GM18873 (cell line): ENCODE measurements at regions not wholly inside any gene's neighbourhood (a gene's known extent, or its start where the extent isn't known, plus 50 kb on each side); places are given as distances from the start of the nearest gene placed in this dataset.
A peak's percentile ranks its signal among the peaks of the same experiment; 100 is the strongest.

Experiments used
- ATAC-seq: cut with Tn5 transposase; IDR thresholded peaks from one replicate; pipeline ENCODE4 v1.9.1; 2021; ENCODE audit warnings: mild to moderate bottlenecking, moderate library complexity, moderate number of reproducible peaks; ENCODE audit not compliant: unreplicated experiment, low FRiP score

DNA sequence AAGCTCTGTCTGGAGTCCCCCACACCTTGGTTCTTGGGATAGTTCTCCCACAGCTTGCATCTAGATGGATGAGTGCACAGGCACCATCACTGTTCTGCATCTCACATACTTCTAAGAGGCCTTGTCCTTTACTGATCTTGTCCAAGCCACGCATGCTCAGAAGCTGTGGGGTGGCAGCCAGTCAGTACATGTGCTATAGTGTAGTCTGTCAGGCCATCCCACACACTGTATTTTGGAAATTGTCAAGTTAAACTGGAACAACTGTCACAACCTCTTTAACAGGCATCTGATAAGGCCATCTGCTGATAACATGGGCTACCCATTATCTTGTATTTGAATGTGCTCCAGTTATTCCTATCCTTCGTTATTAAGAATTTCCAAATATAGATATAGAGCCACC, 296.5 kb upstream of the AZI2 start:
- ATAC-seq = no peak

DNA sequence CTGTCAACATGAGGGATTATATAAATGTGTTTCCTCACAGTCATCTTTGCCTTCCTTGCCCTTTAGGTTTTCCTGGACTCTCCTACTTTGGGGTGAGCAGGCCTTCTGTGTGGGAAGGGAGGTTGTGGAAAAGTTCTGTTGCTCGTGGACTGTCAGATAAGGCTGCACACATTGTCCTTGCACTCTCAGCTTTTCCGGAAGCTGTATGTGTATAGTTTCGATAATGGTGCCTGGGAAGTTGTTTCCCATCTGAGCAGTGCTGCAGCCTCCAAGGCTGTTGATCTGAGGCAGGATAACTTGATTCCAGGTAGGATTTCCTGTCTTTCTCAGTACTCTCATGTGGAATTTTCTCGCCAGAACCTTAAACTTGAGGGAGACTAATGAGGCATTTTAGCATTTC, 297.8 kb upstream of the AZI2 start:
- no peak for ATAC-seq

DNA sequence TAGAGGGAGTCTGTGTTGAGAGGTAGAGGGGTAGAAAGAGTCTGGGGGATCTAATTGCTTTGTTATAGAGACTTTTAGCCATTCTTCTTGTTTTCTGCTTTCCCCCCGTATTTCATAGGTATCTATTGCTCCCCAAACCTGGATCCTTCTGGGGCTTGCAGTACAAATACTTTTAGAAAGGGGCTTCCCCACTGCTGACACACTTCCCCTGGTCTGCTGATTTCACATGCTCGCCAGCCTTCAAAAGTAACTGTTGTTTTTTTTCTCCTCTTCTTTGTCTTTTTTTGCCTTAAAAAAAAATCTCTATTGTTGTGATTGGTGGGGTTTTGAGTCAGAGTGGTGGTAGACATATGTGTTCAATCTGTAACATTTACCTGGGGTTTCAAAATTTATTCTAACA, 300.6 kb upstream of the AZI2 start:
- ATAC-seq = no peak

GRCh38 chr3:28651159-28651558, 302.5 kb upstream of the AZI2 start:
- no peak for ATAC-seq

DNA sequence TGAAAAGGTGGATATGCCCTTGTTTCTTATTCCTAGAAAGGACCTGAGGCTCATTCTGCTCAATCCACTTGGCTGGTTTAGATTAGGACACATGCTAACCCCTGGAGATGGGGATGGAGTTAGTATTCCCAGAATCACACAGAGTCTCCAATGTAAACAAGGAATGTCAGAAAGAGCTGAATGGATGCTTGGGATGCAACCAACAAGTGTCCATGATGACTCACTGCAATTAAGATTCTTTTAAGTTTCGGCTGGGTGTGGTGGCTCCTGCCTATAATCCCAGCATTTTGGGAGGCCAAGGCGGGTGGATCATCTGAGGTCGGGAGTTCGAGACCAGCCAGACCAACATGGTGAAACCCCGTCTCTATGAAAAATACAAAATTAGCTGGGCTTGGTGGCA, 315.5 kb upstream of the AZI2 start:
- no peak for ATAC-seq

- peak; percentile 90 for ATAC-seq
Observed at GRCh38 chr3:28667646-28668621, 319.3 kb upstream of the AZI2 start.

DNA sequence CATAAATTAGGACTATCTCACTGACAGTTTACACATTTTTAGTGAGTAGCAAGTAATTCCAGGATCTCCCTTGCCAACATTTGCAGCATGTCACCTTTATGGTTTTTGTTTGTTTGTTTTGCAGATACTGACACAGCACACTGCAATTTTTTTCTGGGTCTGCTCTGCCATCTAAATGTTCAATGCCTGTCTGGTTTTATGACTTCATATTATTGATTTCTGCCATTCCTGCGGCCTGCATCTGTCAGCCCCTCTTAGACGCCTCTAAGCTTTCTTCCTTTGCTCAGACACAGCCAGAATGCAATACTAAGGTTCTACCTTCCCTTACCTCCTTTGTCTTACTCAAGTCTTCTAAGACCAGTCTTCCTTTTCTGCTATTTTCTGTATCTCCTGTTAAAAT, 321.2 kb upstream of the AZI2 start:
- ATAC-seq = no peak

GRCh38 chr3:28672406-28672805, 323.8 kb upstream of the AZI2 start:
- no peak for ATAC-seq

DNA sequence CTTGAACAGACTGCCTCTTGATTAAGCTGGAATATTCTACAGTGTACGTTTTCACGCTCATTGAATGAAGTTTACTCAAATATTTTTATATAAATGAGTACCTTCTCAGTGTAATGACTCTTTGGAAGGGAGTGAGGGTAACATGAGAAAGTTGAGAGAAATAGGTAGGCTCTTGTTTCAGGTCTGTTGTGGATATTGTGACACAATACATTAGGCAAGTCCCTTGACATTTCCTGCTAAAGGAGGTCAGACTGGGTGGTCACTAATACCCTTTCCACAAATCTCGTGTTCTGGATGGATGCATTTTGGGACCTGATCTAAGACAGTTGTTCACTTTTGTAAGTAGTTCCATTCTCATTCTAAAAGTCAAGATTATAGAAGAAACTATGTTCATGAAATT, 324.8 kb upstream of the AZI2 start:
- ATAC-seq = no peak

GRCh38 chr3:28674212-28674611, 325.6 kb upstream of the AZI2 start:
- ATAC-seq = no peak

GRCh38 chr3:28677581-28677980, 329.0 kb upstream of the AZI2 start:
- no peak for ATAC-seq

DNA sequence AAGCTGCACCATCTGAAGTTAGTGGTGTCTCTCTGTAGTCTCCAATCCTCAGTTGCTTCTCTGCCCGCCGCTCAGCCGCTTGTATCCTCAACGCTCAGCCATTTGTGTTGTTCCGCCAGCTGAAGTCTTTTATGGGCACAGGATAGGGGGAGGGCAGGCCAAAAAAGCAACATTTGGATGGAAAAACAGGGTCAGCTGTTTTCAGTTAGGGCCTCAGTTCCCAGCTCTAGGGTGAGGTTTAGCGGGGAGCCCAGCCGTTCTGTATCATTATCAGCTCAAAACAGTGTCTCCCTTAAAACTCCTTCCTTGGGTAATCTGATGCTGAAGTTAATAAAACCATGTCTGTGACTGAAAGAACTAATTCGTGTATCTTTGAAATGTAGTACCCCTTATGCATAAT, 329.5 kb upstream of the AZI2 start:
- no peak for ATAC-seq

DNA sequence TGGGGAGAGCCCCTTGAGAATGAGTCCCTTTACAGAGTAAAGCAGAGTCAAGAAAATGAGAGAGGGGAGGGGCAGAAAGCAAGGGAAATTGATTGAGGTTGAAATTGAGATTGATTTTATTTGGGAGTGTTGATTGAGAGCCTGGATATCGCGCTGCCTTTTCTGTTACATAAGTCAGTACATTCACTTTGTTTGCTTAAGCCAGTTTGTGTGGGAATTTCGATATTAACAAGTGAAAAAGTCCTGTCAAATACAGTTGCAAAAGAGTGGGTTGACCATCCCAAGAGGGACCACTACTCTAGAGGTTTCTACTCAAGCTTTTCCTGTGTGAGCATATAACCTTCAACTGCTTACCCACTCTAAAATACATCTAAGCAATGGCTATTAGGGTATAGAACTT, 331.4 kb upstream of the AZI2 start:
- ATAC-seq = no peak

DNA sequence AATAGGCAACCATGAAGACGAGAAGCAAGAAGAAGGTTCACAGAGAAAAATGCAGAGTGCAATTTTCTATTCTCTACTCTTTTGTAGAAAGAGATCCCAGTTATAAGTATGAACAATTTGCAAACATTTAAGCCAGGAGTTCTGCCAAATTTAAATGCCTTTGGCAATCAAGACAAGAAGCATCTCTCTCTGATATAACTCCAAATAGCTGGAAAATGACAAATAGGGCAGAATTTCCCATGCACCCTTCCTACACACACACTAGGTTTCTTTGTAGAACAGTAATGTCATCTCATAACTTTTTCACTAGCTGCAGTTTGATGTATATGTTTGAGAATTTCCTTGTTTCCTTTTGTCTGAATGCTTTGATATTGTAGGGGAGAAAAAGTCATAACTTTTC, 333.5 kb upstream of the AZI2 start:
- ATAC-seq = no peak

GRCh38 chr3:28690176-28690575, 341.6 kb upstream of the AZI2 start:
- no peak for ATAC-seq

DNA sequence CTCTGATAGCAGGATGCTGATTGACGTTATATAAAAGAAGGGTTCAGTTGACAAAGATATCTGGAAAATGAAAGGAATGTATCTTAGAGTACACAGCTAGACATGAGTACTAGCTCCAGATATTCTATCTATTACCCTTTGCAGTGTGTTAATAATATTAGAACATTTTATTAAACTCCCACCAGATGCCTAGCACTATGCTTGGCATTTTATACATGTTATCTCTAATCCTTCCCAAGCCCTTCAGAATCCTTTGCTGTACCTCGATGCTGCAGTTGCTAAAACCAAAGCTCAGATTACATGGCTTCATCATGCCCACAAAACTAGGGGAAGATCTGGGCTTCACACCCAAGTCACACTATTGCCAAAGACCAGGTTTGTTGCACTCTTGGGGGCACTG, 350.1 kb upstream of the AZI2 start:
- no peak for ATAC-seq

- no peak for ATAC-seq
Observed at GRCh38 chr3:28699283-28699682, 350.7 kb upstream of the AZI2 start.

DNA sequence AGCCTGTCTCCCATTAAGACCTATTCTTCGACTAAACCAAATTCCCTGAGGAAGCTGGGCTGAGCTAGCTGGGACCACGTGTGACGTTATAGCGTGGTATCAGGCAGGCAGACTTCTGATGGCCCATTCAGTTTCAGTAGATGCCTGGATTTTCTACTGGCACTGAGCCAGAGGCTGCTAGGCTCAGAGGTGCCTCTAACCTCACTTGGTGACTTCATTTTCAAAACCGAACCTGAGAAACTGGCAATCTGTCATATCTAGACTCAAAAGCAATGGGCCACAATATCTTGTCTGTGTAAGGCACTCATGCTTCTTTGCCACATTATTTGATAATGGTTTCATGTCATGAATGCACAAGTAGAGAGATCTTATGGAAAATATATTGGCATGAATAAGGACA, 352.1 kb upstream of the AZI2 start:
- ATAC-seq = no peak

DNA sequence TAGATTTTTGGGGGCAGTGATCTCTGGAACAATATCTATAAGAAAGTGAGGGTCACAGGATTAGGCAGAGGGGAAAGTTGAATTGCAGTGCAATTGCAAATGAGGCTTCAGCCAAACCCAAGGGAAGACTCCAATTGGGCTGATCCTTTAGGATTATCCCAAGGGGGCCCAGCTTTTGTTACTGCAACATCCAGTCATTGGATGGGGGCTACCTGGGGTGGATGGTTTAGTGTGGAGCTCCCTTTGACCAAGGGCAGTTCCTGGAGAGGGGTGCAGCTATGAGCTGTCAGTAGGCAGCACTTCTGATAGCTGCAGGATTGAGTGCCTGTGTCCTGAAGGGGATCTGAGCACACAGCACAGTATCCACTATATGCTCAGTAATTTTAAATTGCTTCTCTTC, 355.2 kb upstream of the AZI2 start:
- no peak for ATAC-seq

GRCh38 chr3:28711293-28711692, 362.7 kb upstream of the AZI2 start:
- ATAC-seq = no peak

DNA sequence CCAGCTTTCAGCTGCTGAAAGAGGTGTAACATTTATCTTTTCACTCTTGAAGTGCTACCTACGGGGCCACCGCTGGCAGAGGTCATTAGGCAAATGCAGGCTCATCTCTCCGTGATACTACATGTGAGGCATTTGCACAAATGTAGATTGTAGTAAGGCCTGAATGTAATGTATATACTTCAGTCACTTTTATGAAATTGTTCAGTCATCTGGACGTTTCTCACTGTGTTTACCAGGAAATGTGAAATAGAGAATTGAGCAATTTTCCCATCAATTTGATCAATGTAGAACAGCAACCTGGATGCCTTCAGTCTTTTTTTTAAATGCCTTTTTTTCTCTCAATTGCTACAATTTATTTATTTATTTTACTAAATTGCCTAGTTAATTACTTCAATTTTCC, 368.3 kb upstream of the AZI2 start:
- ATAC-seq = no peak

DNA sequence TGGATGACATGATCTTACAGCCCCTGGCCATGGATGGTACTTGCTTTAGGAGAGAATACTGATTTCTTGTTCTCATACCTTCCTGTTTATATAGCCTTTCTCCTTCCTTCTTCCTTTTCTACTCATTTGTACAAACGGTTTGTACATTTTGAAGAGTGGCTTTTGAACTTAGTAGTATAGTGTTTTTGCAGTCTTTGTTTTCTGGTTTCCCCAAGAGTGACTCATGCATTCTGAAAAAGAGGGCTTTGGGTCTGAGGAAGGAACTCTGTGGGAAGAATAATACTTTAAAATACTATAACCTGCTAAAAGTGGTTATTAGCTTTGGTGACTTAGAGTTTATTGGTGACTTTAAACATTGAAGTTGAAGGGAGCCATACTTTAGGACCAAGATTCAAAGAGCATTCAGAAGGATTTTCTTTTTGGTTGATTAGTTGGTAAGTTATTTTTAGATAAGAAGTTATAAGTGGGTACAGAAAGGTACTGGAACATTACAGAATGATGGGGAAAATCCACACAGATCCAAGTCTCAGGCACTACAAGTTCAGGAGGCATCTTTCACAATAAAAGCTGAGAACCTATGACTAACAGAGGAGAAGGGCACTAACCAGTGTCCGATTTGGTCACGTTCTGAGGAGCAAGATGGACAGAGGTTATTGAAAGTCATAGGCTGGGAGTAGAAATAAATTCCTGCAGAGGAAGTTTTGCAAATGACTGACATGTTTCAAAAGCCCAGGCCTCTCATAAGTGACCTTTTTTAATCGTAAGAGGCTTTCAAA, 369.6 kb upstream of the AZI2 start:
- ATAC-seq = no peak
